Glomerular endothelial cell (primary cell): ENCODE measurements at regions not wholly inside any gene's neighbourhood (a gene's known extent, or its start where the extent isn't known, plus 50 kb on each side); places are given as distances from the start of the nearest gene placed in this dataset.
A peak's percentile ranks its signal among the peaks of the same experiment; 100 is the strongest.
"Not testable (repeated sequence)": the region's sequence is repeated elsewhere in the genome, so short reads cannot be mapped to it uniquely, and the experiment has no call there.

Source experiments
- DNase-seq: peaks from one replicate; pipeline ENCODE4 v3.0.0-alpha.2; 2011; ENCODE audit warnings: low read depth, low spot score; ENCODE audit errors: extremely low read depth

- DNase-seq: no peak
Observed at GRCh38 chr18:56445422-56445821, 193.0 kb downstream of the TXNL1 start.

GRCh38 chr18:56444201-56444600, 194.2 kb downstream of the TXNL1 start:
- no peak for DNase-seq

- DNase-seq: peak; percentile 44
Observed at GRCh38 chr18:56443166-56443907, 195.1 kb downstream of the TXNL1 start.

GRCh38 chr18:56438480-56438879, 199.9 kb downstream of the TXNL1 start:
- not testable (repeated sequence) for DNase-seq

GRCh38 chr18:56436651-56437050, 201.7 kb downstream of the TXNL1 start:
- no peak for DNase-seq

GRCh38 chr18:56433919-56434318, 204.5 kb downstream of the TXNL1 start:
- no peak for DNase-seq

GRCh38 chr18:56431551-56431950, 206.8 kb downstream of the TXNL1 start:
- no peak for DNase-seq

GRCh38 chr18:56423626-56424025, 214.8 kb downstream of the TXNL1 start:
- DNase-seq: no peak

GRCh38 chr18:56421647-56422046, 216.7 kb downstream of the TXNL1 start:
- no peak for DNase-seq

GRCh38 chr18:56420868-56421267, 217.5 kb downstream of the TXNL1 start:
- not testable (repeated sequence) for DNase-seq

- no peak for DNase-seq
Observed at GRCh38 chr18:56414357-56414756, 224.0 kb downstream of the TXNL1 start.

- DNase-seq: no peak
Observed at GRCh38 chr18:56413862-56414261, 224.5 kb downstream of the TXNL1 start.

GRCh38 chr18:56412951-56413350, 225.4 kb downstream of the TXNL1 start:
- DNase-seq: no peak

- no peak for DNase-seq
Observed at GRCh38 chr18:56409736-56410135, 228.7 kb downstream of the TXNL1 start.

- no peak for DNase-seq
Observed at GRCh38 chr18:56407646-56408180, 230.7 kb downstream of the TXNL1 start.

GRCh38 chr18:56402872-56403516, 235.4 kb downstream of the TXNL1 start:
- DNase-seq: no peak

GRCh38 chr18:56393870-56394269, 244.5 kb downstream of the TXNL1 start:
- DNase-seq: no peak

GRCh38 chr18:56391931-56392590, 246.3 kb downstream of the TXNL1 start:
- DNase-seq: no peak

GRCh38 chr18:56390626-56391025, 247.8 kb downstream of the TXNL1 start:
- DNase-seq: no peak

GRCh38 chr18:56389190-56389589, 249.2 kb downstream of the TXNL1 start:
- no peak for DNase-seq

- DNase-seq: peak; percentile 41
Observed at GRCh38 chr18:56388571-56388970, 249.8 kb downstream of the TXNL1 start.

GRCh38 chr18:56386856-56387255, 251.5 kb downstream of the TXNL1 start:
- no peak for DNase-seq
